ENCODE measurements at regions not wholly inside any gene's neighbourhood (a gene's known extent, or its start where the extent isn't known, plus 50 kb on each side); places are given as distances from the start of the nearest gene placed in this dataset.

DNA sequence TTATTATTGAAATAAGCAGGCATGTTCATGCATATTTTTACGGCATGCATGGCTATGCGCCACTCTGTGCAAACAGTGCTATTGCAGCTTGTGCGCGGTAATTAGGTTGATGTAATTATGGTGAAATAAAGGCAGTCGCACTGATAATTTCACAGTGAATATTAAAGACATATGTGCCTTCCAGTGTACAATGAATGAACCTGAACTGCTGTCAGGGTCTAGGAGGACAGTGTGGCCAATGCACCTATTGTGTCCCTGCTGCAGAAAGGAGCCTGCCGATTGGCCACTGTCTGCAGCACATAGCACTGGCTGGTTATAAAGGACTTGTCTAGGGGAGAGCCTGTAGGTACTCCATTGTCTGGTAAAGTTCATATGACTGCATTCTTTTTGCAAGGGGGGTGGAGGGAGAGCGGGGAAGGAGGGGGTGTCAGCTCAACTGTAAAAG is 340.4 kb downstream of the USP25 start:
- H3K36me3 ChIP-seq, result no peaks in the 10 kb centered on the region
- H3K4me3 ChIP-seq, result peak overlapping the region; percentile 42
- no peaks in the 10 kb centered on the region for H3K27me3 ChIP-seq
- no peak overlapping the region for H3K27ac ChIP-seq
- H3K9me3 ChIP-seq, result no peaks in the 10 kb centered on the region
- peaks cover 13% of the 10 kb centered on the region for H3K4me1 ChIP-seq
- TF ChIP-seq, protein P1, sequence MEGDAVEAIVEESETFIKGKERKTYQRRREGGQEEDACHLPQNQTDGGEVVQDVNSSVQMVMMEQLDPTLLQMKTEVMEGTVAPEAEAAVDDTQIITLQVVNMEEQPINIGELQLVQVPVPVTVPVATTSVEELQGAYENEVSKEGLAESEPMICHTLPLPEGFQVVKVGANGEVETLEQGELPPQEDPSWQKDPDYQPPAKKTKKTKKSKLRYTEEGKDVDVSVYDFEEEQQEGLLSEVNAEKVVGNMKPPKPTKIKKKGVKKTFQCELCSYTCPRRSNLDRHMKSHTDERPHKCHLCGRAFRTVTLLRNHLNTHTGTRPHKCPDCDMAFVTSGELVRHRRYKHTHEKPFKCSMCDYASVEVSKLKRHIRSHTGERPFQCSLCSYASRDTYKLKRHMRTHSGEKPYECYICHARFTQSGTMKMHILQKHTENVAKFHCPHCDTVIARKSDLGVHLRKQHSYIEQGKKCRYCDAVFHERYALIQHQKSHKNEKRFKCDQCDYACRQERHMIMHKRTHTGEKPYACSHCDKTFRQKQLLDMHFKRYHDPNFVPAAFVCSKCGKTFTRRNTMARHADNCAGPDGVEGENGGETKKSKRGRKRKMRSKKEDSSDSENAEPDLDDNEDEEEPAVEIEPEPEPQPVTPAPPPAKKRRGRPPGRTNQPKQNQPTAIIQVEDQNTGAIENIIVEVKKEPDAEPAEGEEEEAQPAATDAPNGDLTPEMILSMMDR (IDR thresholded peaks at IDR 0.05), result peak in 1 of 2 donors; percentile 20
- TF ChIP-seq EP300 (IDR thresholded peaks at IDR 0.05), result no peak
- DNase-seq (ENCODE audit: low spot score in 2 of 2), result no peak
- WGBS, result 50% methylated on average over 7 of the region's 7 CpGs

DNA sequence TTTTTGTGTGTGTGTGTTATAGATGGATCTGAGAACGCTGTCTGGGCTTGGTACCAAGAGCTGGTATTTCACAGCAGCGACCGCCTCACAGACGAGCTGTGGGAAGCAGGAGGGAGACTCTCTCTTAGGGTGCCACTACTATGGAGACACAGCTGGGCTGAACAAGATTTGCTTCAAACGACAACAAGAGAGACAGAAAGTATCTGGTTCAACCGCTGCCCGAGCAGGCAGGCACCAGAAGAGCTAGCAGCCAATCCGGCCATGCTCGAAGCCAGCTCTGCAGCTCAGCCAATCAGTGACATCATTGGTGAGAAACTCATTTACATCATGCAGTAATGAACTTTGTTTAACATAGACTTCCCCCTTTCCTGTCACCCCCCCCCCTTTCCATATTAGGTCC is 341.3 kb downstream of the USP25 start:
- peaks cover 13% of the 10 kb centered on the region for H3K4me1 ChIP-seq
- H3K4me3 ChIP-seq, result peak overlapping the region; percentile 42
- H3K27me3 ChIP-seq, result no peaks in the 10 kb centered on the region
- H3K9me3 ChIP-seq, result no peaks in the 10 kb centered on the region
- no peaks in the 10 kb centered on the region for H3K36me3 ChIP-seq
- TF ChIP-seq, protein P1 (IDR thresholded peaks at IDR 0.05), result no peak
- TF ChIP-seq POLR2A (IDR thresholded peaks at IDR 0.05) (no peak), EP300 (IDR thresholded peaks at IDR 0.05) (no peak), POLR2AphosphoS5 (IDR thresholded peaks at IDR 0.05) (no peak)
- 45% methylated on average over 9 of the region's 9 CpGs for WGBS
- peak overlapping the region; percentile 51 for H3K27ac ChIP-seq
- DNase-seq (ENCODE audit: low spot score in 2 of 2), result peak in 1 of 2 donors; percentile 73

DNA sequence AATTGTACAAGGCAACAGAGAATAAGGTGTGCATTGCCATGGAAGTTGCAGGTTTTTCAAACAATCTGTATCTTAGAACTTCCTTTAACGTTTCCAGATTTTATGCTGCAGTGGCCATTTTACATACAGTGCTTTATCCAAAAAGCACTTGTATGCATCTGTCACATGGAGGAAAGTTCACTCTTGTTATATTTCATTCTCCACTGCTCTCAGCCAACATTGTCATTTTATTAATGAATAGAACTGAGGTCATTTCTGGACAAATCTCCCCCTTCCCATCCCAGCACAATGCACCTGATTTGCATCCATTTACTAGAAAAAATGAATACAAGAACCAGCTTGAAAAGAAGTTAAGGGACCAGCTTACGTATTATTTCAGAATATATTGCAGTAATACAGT is 342.0 kb downstream of the USP25 start:
- 59% methylated on average over 2 of the region's 2 CpGs for WGBS
- no peak for DNase-seq (ENCODE audit: low spot score in 2 of 2)
- TF ChIP-seq, protein P1 (IDR thresholded peaks at IDR 0.05), result no peak
- TF ChIP-seq EP300 (IDR thresholded peaks at IDR 0.05) (no peak), POLR2A (IDR thresholded peaks at IDR 0.05) (no peak), POLR2AphosphoS5 (IDR thresholded peaks at IDR 0.05) (no peak)
- Histone ChIP-seq H3K4me3 (no peak overlapping the region), H3K9me3 (no peaks in the 10 kb centered on the region), H3K27ac (no peak overlapping the region), H3K36me3 (no peaks in the 10 kb centered on the region), H3K27me3 (no peaks in the 10 kb centered on the region), H3K4me1 (peaks cover 13% of the 10 kb centered on the region)

GRCh38 chr21:16072221-16072620 is 342.4 kb downstream of the USP25 start:
- H3K27ac ChIP-seq, result no peak overlapping the region
- no peak overlapping the region for H3K4me3 ChIP-seq
- no peak for DNase-seq (ENCODE audit: low spot score in 2 of 2)
- peaks cover 13% of the 10 kb centered on the region for H3K4me1 ChIP-seq
- TF ChIP-seq POLR2A (IDR thresholded peaks at IDR 0.05) (no peak), EP300 (IDR thresholded peaks at IDR 0.05) (no peak), POLR2AphosphoS5 (IDR thresholded peaks at IDR 0.05) (no peak)
- TF ChIP-seq, protein P1 (IDR thresholded peaks at IDR 0.05), result no peak
- no peaks in the 10 kb centered on the region for H3K36me3 ChIP-seq
- WGBS, result 76% methylated on average over 3 of the region's 3 CpGs
- no peaks in the 10 kb centered on the region for H3K27me3 ChIP-seq
- H3K9me3 ChIP-seq, result no peaks in the 10 kb centered on the region

GRCh38 chr21:16072737-16073136 is 343.0 kb downstream of the USP25 start:
- 23% methylated on average over 6 of the region's 6 CpGs for WGBS
- DNase-seq (ENCODE audit: low spot score in 2 of 2), result no peak
- Histone ChIP-seq H3K36me3 (no peaks in the 10 kb centered on the region), H3K4me1 (peaks cover 13% of the 10 kb centered on the region), H3K27ac (no peak overlapping the region), H3K9me3 (no peaks in the 10 kb centered on the region), H3K4me3 (no peak overlapping the region), H3K27me3 (no peaks in the 10 kb centered on the region)
- no peak for TF ChIP-seq POLR2AphosphoS5 (IDR thresholded peaks at IDR 0.05)
- no peak for TF ChIP-seq EP300 (IDR thresholded peaks at IDR 0.05)
- TF ChIP-seq, protein P1 (IDR thresholded peaks at IDR 0.05), result no peak
- no peak for TF ChIP-seq POLR2A (IDR thresholded peaks at IDR 0.05)

Data from suprapubic skin (tissue), 4 donors.